Mesothelial cell of epicardium (in vitro differentiated cells): ENCODE measurements at regions not wholly inside any gene's neighbourhood (a gene's known extent, or its start where the extent isn't known, plus 50 kb on each side); places are given as distances from the start of the nearest gene placed in this dataset.

Experiments
- DNase-seq, 2 experiments: peaks; one replicate each; pipeline ENCODE4 v3.0.0; 2021; ENCODE audit warnings: low spot score in 2 of 2; ENCODE audit not compliant: unreplicated experiment in 2 of 2
- H3K27ac Mint-ChIP-seq: 2 replicates; pipeline ENCODE4 v1.8.0; 2021; ENCODE audit warnings: mixed read lengths
- H3K27me3 Mint-ChIP-seq: 2 replicates; pipeline ENCODE4 v1.8.0; 2021; ENCODE audit warnings: low read depth, mixed read lengths
- H3K36me3 Mint-ChIP-seq: 2 replicates; pipeline ENCODE4 v1.8.0; 2021; ENCODE audit warnings: mixed read lengths
- H3K4me1 Mint-ChIP-seq: 2 replicates; pipeline ENCODE4 v1.8.0; 2021; ENCODE audit warnings: mixed read lengths
- H3K4me3 Mint-ChIP-seq: 2 replicates; pipeline ENCODE4 v1.8.0; 2021; ENCODE audit warnings: mild to moderate bottlenecking, moderate library complexity, mixed read lengths
- H3K9me3 Mint-ChIP-seq: 2 replicates; pipeline ENCODE4 v1.8.0; 2021; ENCODE audit warnings: mixed read lengths
- TF ChIP-seq, protein P1 (sequence below): fragments of 200-600 bp; sonication (generic); IDR thresholded peaks from one replicate; pipeline ENCODE4 v1.5.0; 2021; ENCODE audit warnings: antibody characterized with exemption; ENCODE audit not compliant: unreplicated experiment

GRCh38 chr2:134073023-134073422 is 180.8 kb upstream of the MGAT5 start:
- H3K36me3 Mint-ChIP-seq: no peaks in the 10 kb centered on the region

DNA sequence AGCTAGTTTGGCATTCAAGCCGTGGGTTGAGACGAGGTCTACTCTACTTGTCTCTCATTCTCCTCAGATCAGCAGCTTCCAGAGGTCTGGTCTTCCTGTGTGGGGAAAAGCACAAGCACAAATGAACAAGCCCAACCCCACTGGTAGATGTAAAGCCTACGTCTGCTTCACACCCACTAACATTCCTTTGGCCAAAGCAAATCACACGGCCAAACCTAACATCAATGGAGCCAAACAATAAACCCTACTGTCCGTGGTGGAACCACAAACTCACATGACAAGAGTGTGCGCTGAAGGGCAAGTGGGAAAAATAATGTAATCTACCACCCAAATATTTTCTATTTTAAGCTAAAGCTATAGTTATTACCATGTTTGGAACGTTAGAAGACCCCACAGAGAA is 179.3 kb upstream of the MGAT5 start:
- Mint-ChIP-seq H3K4me3 (no peak overlapping the region), H3K36me3 (no peaks in the 10 kb centered on the region), H3K27me3 (peaks cover 1% of the 10 kb centered on the region), H3K4me1 (no peaks in the 10 kb centered on the region), H3K27ac (no peak overlapping the region), H3K9me3 (peaks cover 3% of the 10 kb centered on the region)
- DNase-seq: no peak
- TF ChIP-seq, protein P1, sequence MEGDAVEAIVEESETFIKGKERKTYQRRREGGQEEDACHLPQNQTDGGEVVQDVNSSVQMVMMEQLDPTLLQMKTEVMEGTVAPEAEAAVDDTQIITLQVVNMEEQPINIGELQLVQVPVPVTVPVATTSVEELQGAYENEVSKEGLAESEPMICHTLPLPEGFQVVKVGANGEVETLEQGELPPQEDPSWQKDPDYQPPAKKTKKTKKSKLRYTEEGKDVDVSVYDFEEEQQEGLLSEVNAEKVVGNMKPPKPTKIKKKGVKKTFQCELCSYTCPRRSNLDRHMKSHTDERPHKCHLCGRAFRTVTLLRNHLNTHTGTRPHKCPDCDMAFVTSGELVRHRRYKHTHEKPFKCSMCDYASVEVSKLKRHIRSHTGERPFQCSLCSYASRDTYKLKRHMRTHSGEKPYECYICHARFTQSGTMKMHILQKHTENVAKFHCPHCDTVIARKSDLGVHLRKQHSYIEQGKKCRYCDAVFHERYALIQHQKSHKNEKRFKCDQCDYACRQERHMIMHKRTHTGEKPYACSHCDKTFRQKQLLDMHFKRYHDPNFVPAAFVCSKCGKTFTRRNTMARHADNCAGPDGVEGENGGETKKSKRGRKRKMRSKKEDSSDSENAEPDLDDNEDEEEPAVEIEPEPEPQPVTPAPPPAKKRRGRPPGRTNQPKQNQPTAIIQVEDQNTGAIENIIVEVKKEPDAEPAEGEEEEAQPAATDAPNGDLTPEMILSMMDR: no peak

More at GRCh38 chr2:134073023-134073422, 180.8 kb upstream of the MGAT5 start:
- DNase-seq: no peak
- Mint-ChIP-seq H3K9me3 (peaks cover 3% of the 10 kb centered on the region), H3K4me1 (no peaks in the 10 kb centered on the region), H3K27me3 (peaks cover 1% of the 10 kb centered on the region), H3K27ac (no peak overlapping the region), H3K4me3 (no peak overlapping the region)
- TF ChIP-seq, protein P1: no peak

- DNase-seq: no peak
- Mint-ChIP-seq H3K4me3 (no peak overlapping the region), H3K9me3 (peaks cover 3% of the 10 kb centered on the region), H3K27ac (no peak overlapping the region), H3K4me1 (no peaks in the 10 kb centered on the region), H3K36me3 (no peaks in the 10 kb centered on the region), H3K27me3 (peaks cover 3% of the 10 kb centered on the region)
- TF ChIP-seq, protein P1: no peak
Observed at GRCh38 chr2:134075204-134075603, 178.7 kb upstream of the MGAT5 start.

DNA sequence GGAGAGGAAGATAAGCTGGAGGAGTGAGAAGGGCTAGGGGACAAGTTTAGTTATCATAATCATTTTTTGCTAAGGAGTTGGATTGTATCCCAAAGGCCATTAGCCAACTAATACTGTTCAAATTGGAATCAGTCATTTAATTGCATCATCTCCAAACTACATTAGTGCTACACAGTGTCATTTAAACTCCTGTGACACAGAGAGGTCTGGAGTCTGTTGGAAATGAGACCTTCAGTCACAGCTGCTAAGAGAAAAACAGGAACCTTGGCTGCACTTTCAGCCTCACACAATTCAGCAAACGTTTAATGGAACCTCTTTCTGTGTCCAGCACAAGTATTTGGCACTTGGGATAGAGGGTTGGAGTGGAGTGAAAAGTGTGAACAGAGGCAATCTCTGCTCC is 175.5 kb upstream of the MGAT5 start:
- Mint-ChIP-seq H3K27me3 (peaks cover 5% of the 10 kb centered on the region), H3K9me3 (peaks cover 3% of the 10 kb centered on the region)

GRCh38 chr2:134079373-134079772 is 174.5 kb upstream of the MGAT5 start:
- Mint-ChIP-seq H3K9me3 (peaks cover 3% of the 10 kb centered on the region), H3K4me1 (no peaks in the 10 kb centered on the region), H3K36me3 (no peaks in the 10 kb centered on the region), H3K27me3 (peaks cover 5% of the 10 kb centered on the region), H3K27ac (no peak overlapping the region), H3K4me3 (no peak overlapping the region)
- TF ChIP-seq, protein P1: no peak
- no peak for DNase-seq

More for the DNA sequence above, 175.5 kb upstream of the MGAT5 start:
- TF ChIP-seq, protein P1: no peak
- H3K36me3 Mint-ChIP-seq: no peaks in the 10 kb centered on the region
- H3K27ac Mint-ChIP-seq: no peak overlapping the region
- no peak for DNase-seq
- H3K4me1 Mint-ChIP-seq: no peaks in the 10 kb centered on the region
- no peak overlapping the region for H3K4me3 Mint-ChIP-seq
